Endodermal cell (in vitro differentiated cells): ENCODE measurements at regions not wholly inside any gene's neighbourhood (a gene's known extent, or its start where the extent isn't known, plus 50 kb on each side); places are given as distances from the start of the nearest gene placed in this dataset.

Source experiments
- DNase-seq: peaks from one replicate; pipeline ENCODE4 v3.0.0-alpha.2; 2017
- H3K27ac ChIP-seq: 2 replicates; pipeline ENCODE4 v1.5.1; 2013; ENCODE audit warnings: mild to moderate bottlenecking, low read depth, low read length, moderate library complexity
- H3K27me3 ChIP-seq: 2 replicates; pipeline ENCODE4 v1.6.1; 2013; ENCODE audit warnings: mild to moderate bottlenecking, low read length, moderate library complexity; ENCODE audit not compliant: insufficient read depth, control insufficient read depth, poor library complexity, severe bottlenecking
- H3K36me3 ChIP-seq: 2 replicates; pipeline ENCODE4 v1.7.0; 2013; ENCODE audit warnings: mild to moderate bottlenecking, low read length, moderate library complexity; ENCODE audit not compliant: control insufficient read depth, insufficient read depth
- H3K4me1 ChIP-seq: one replicate; pipeline ENCODE4 v1.7.0; 2013; ENCODE audit warnings: low read length; ENCODE audit not compliant: control insufficient read depth, insufficient read depth
- H3K4me3 ChIP-seq: 2 replicates; pipeline ENCODE4 v1.5.1; 2013; ENCODE audit warnings: mild to moderate bottlenecking, low read length, moderate library complexity
- H3K9ac ChIP-seq: 2 replicates; pipeline ENCODE4 v1.6.1; 2013; ENCODE audit warnings: mild to moderate bottlenecking, low read length, moderate library complexity; ENCODE audit not compliant: poor library complexity, severe bottlenecking; ENCODE audit errors: extremely low read depth
- H3K9me3 ChIP-seq: 2 replicates; pipeline ENCODE4 v1.6.1; 2013; ENCODE audit warnings: mild to moderate bottlenecking, low read length, moderate library complexity; ENCODE audit not compliant: control insufficient read depth
- H3K27ac Mint-ChIP-seq: 2 replicates; pipeline ENCODE4 v1.8.0; 2020; ENCODE audit warnings: mixed read lengths
- H3K27me3 Mint-ChIP-seq: 2 replicates; pipeline ENCODE4 v1.8.0; 2021; ENCODE audit warnings: mild to moderate bottlenecking, mixed read lengths; ENCODE audit not compliant: insufficient read depth
- H3K36me3 Mint-ChIP-seq: 2 replicates; pipeline ENCODE4 v1.8.0; 2020; ENCODE audit warnings: low read depth, mixed read lengths
- H3K4me1 Mint-ChIP-seq: 2 replicates; pipeline ENCODE4 v1.8.0; 2020; ENCODE audit warnings: mixed read lengths
- H3K4me3 Mint-ChIP-seq: 2 replicates; pipeline ENCODE4 v1.8.0; 2020; ENCODE audit warnings: mild to moderate bottlenecking, moderate library complexity, mixed read lengths
- H3K9me3 Mint-ChIP-seq: 2 replicates; pipeline ENCODE4 v1.8.0; 2020; ENCODE audit warnings: mild to moderate bottlenecking, mixed read lengths
- WGBS, 2 experiments: methylation state at CpG; one replicate each; pipeline versions ENCODE4 v1.1.5 to v1.1.7; 2013; ENCODE audit warnings: missing lambda C conversion rate in 2 of 2, mixed read lengths in 1 of 2; ENCODE audit not compliant: insufficient coverage in 1 of 2, insufficient read length in 1 of 2; 5-methylcytosine and 5-hydroxymethylcytosine counted together
- TF ChIP-seq, protein P1 (sequence below): fragments of 200-600 bp; sonication (generic); conservative IDR thresholded peaks from 2 replicates; pipeline ENCODE4 v1.5.0; 2021; ENCODE audit warnings: antibody characterized with exemption, mild to moderate bottlenecking

- H3K27me3 Mint-ChIP-seq = peaks cover 10% of the 10 kb centered on the region
- Histone ChIP-seq H3K4me3 (no peak overlapping the region), H3K36me3 (no peaks in the 10 kb centered on the region), H3K9me3 (no peaks in the 10 kb centered on the region), H3K4me1 (peaks cover 5% of the 10 kb centered on the region), H3K9ac (no peak overlapping the region), H3K27me3 (no peaks in the 10 kb centered on the region), H3K27ac (no peak overlapping the region)
- WGBS, 2 experiments = 55 to 66% methylated on average over 11 to 16 of the region's 16 CpGs
- peak overlapping the region; percentile 19 for H3K27ac Mint-ChIP-seq
- H3K4me3 Mint-ChIP-seq = peak overlapping the region; percentile 60
- peaks cover 10% of the 10 kb centered on the region for H3K4me1 Mint-ChIP-seq
- DNase-seq = peak; percentile 69
- H3K36me3 Mint-ChIP-seq = no peaks in the 10 kb centered on the region
- TF ChIP-seq, protein P1, sequence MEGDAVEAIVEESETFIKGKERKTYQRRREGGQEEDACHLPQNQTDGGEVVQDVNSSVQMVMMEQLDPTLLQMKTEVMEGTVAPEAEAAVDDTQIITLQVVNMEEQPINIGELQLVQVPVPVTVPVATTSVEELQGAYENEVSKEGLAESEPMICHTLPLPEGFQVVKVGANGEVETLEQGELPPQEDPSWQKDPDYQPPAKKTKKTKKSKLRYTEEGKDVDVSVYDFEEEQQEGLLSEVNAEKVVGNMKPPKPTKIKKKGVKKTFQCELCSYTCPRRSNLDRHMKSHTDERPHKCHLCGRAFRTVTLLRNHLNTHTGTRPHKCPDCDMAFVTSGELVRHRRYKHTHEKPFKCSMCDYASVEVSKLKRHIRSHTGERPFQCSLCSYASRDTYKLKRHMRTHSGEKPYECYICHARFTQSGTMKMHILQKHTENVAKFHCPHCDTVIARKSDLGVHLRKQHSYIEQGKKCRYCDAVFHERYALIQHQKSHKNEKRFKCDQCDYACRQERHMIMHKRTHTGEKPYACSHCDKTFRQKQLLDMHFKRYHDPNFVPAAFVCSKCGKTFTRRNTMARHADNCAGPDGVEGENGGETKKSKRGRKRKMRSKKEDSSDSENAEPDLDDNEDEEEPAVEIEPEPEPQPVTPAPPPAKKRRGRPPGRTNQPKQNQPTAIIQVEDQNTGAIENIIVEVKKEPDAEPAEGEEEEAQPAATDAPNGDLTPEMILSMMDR = no peak
- peaks cover 2% of the 10 kb centered on the region for H3K9me3 Mint-ChIP-seq
These were observed 90.3 kb downstream of the MRPL36 start for GRCh38 chr5:1709171-1709803.

GRCh38 chr5:1708592-1709141 is 91.0 kb downstream of the MRPL36 start:
- Mint-ChIP-seq H3K27me3 (peaks cover 10% of the 10 kb centered on the region), H3K4me1 (peaks cover 10% of the 10 kb centered on the region), H3K36me3 (no peaks in the 10 kb centered on the region), H3K9me3 (peaks cover 2% of the 10 kb centered on the region), H3K4me3 (peak overlapping the region; percentile 60), H3K27ac (no peak overlapping the region)
- Histone ChIP-seq H3K36me3 (no peaks in the 10 kb centered on the region), H3K4me1 (peaks cover 5% of the 10 kb centered on the region), H3K9me3 (no peaks in the 10 kb centered on the region), H3K9ac (no peak overlapping the region), H3K27me3 (no peaks in the 10 kb centered on the region), H3K27ac (no peak overlapping the region), H3K4me3 (no peak overlapping the region)
- TF ChIP-seq, protein P1 = no peak
- 84 to 95% methylated on average over 3 to 7 of the region's 7 CpGs for WGBS, 2 experiments
- no peak for DNase-seq

DNA sequence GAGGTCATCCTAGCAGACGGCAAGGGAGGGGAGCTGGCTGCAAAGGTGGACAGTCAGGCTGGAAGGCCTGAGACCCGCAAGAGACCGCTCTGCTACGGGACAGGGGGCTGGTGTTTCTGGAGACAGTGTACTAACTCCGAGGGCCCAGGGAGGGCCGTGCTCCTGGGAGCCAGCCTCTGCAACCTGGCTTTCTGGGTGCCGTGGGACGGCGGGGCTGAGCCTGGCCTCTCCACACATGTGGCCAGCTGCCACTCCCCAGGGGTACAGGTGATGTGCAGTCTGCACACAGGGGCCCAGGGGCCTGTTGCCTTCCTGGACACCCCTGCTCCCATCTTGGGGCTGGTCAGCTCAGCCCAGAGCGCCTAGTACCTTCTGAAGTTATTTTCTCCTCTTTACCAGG is 92.2 kb downstream of the MRPL36 start:
- no peak overlapping the region for H3K27ac Mint-ChIP-seq
- H3K27ac ChIP-seq = no peak overlapping the region
- TF ChIP-seq, protein P1 = no peak
- H3K4me3 Mint-ChIP-seq = no peak overlapping the region
- no peaks in the 10 kb centered on the region for H3K36me3 Mint-ChIP-seq
- no peak overlapping the region for H3K9ac ChIP-seq
- no peaks in the 10 kb centered on the region for H3K27me3 ChIP-seq
- H3K27me3 Mint-ChIP-seq = peaks cover 12% of the 10 kb centered on the region
- WGBS, 2 experiments = 94 to 100% methylated on average over 5 to 10 of the region's 10 CpGs
- no peak for DNase-seq
- H3K9me3 Mint-ChIP-seq = no peaks in the 10 kb centered on the region
- H3K4me1 Mint-ChIP-seq = peaks cover 10% of the 10 kb centered on the region
- no peaks in the 10 kb centered on the region for H3K36me3 ChIP-seq
- no peak overlapping the region for H3K4me3 ChIP-seq
- no peaks in the 10 kb centered on the region for H3K9me3 ChIP-seq
- H3K4me1 ChIP-seq = peaks cover 5% of the 10 kb centered on the region
